ENCODE measurements at regions not wholly inside any gene's neighbourhood (a gene's known extent, or its start where the extent isn't known, plus 50 kb on each side); places are given as distances from the start of the nearest gene placed in this dataset.

DNA sequence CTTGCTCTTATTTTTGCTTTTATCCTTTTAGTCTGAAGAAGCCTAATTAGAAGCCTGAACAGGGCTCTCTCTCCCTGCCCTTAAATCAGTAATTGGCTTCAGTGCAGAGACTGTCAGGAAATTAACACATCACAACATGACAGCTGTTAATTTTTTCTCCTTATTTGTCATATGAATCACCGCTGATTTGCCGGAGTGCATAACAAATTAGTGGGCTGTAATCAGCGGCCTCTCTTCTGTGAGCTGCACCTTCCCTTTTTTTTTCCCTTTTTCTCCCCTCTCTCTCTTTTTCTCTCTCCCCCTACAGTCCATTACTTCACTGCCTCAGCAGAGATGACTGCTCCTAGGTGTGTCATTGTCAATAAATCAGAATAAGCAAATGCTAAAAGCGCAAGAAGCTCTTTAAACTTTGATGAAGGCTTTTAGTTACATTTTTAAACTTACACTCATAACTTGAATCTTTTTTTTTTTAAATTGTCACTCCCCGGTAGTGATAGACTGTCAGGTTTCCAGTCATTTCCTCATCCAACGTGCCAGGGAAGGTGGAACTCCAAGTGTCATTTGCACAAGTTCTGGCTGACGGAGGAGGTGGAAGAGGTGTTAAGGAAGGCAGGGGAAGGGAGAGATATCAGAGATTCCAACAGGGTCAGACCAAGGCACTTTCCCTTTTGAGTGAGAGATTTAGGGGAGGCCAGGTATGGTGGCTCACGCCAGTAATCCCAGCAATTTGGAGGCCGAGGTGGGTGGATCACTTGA is 197.1 kb upstream of the TSHZ3 start:
- H3K27me3 ChIP-seq (replicated peaks; ENCODE audit: control insufficient read depth, insufficient read depth, low read length, poor library complexity, severe bottlenecking): no peaks in the 10 kb centered on the region
- no peak for DNase-seq

DNA sequence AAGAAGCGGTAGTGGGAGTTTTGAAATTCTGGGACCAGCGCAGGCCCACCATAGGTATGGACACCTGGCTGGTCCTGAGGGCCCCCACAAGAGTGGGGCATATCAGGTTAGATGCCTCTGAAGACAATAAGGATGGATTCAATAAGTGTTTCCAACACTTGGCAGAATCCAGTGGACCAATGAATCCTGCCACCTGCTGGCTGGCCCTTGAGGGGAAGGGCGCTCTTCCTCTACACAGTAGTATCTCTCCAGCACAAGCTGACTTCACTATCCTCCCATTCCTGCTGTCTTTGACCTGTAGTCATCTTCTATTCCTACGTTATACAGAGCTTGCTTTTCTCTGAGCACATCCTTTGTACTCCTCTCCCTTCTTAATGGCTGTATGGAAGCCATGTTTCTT is 199.7 kb upstream of the TSHZ3 start:
- H3K9me3 ChIP-seq (ENCODE audit: control insufficient read depth, low read length): no peaks in the 10 kb centered on the region
- H3K36me3 ChIP-seq (ENCODE audit: control insufficient read depth, insufficient read depth, low read length): no peaks in the 10 kb centered on the region
- no peak overlapping the region for H3K27ac ChIP-seq (ENCODE audit: insufficient read depth, low read length, poor library complexity, severe bottlenecking)
- H3K27me3 ChIP-seq (replicated peaks; ENCODE audit: control insufficient read depth, insufficient read depth, low read length, poor library complexity, severe bottlenecking): no peaks in the 10 kb centered on the region
- H3K4me3 ChIP-seq (ENCODE audit: insufficient read depth, low read depth, low read length, poor library complexity, severe bottlenecking): no peak overlapping the region
- no peaks in the 10 kb centered on the region for H3K4me1 ChIP-seq (ENCODE audit: control insufficient read depth, insufficient read depth, low read length, poor library complexity, severe bottlenecking)
- no peak for DNase-seq

More for the DNA sequence above, 197.1 kb upstream of the TSHZ3 start:
- H3K27ac ChIP-seq (ENCODE audit: insufficient read depth, low read length, poor library complexity, severe bottlenecking): no peak overlapping the region
- H3K4me1 ChIP-seq (ENCODE audit: control insufficient read depth, insufficient read depth, low read length, poor library complexity, severe bottlenecking): no peaks in the 10 kb centered on the region
- no peaks in the 10 kb centered on the region for H3K36me3 ChIP-seq (ENCODE audit: control insufficient read depth, insufficient read depth, low read length)
- H3K4me3 ChIP-seq (ENCODE audit: insufficient read depth, low read depth, low read length, poor library complexity, severe bottlenecking): no peak overlapping the region
- H3K9me3 ChIP-seq (ENCODE audit: control insufficient read depth, low read length): no peaks in the 10 kb centered on the region

DNA sequence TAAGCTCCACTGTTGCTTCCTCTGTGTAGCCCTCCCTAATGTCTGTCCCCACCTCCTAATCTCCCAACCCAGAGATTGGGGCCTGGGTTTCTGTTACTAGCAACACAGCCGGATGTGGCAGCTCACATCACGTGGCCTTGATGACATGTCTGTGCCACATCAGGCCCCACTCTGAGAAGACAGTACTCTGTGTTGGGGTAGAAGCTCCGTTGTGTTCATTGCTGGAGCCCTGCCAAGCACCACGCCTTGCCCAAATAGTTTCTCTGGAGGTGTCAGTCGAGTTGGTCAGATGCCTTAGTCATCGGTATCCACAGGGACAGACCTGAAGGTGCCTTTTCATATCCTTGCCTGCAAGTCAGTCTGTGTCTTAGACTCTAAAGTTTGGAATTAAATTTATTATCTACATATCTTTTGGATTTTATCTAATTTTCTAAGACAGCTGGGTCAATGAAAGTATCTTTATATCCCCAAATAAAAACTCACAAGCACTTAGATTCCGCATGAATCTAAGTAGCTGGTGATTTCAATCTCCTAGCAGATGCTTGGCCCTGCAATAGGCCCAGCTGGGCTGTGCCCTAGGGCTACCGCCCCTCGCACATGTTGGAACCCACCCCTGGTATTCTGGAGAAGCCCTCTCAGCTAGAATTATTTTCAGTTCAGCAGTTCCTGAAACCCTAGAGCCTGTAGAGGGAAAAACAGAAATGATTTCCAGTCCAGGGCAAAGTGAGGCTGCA is 204.0 kb upstream of the TSHZ3 start:
- Histone ChIP-seq H3K4me1 (ENCODE audit: control insufficient read depth, insufficient read depth, low read length, poor library complexity, severe bottlenecking) (no peaks in the 10 kb centered on the region), H3K4me3 (ENCODE audit: insufficient read depth, low read depth, low read length, poor library complexity, severe bottlenecking) (no peak overlapping the region), H3K36me3 (ENCODE audit: control insufficient read depth, insufficient read depth, low read length) (no peaks in the 10 kb centered on the region), H3K27me3 (replicated peaks; ENCODE audit: control insufficient read depth, insufficient read depth, low read length, poor library complexity, severe bottlenecking) (no peaks in the 10 kb centered on the region), H3K27ac (ENCODE audit: insufficient read depth, low read length, poor library complexity, severe bottlenecking) (no peak overlapping the region), H3K9me3 (ENCODE audit: control insufficient read depth, low read length) (no peaks in the 10 kb centered on the region)
- DNase-seq: no peak

DNA sequence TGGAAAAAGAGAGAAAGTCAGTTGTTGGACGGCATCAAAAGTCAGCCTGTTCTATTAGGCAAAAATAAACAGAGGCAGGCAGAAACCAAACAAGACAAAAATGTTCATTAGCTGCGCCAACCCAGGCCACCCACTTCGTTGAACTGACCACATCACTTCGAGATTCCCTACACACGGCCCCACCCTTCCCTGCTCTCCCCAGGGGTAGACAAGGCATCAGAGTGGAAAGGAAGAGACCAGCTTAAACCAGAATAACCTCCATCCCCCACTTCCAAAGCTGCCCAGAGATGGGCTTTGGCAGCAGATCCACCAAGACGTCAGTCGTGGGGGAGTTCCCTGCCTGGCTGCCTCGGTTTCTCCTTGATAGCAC is 204.6 kb upstream of the TSHZ3 start:
- H3K27ac ChIP-seq (ENCODE audit: insufficient read depth, low read length, poor library complexity, severe bottlenecking): no peak overlapping the region
- H3K4me3 ChIP-seq (ENCODE audit: insufficient read depth, low read depth, low read length, poor library complexity, severe bottlenecking): no peak overlapping the region
- no peaks in the 10 kb centered on the region for H3K36me3 ChIP-seq (ENCODE audit: control insufficient read depth, insufficient read depth, low read length)
- no peaks in the 10 kb centered on the region for H3K27me3 ChIP-seq (replicated peaks; ENCODE audit: control insufficient read depth, insufficient read depth, low read length, poor library complexity, severe bottlenecking)
- DNase-seq: no peak
- H3K4me1 ChIP-seq (ENCODE audit: control insufficient read depth, insufficient read depth, low read length, poor library complexity, severe bottlenecking): no peaks in the 10 kb centered on the region
- no peaks in the 10 kb centered on the region for H3K9me3 ChIP-seq (ENCODE audit: control insufficient read depth, low read length)

DNA sequence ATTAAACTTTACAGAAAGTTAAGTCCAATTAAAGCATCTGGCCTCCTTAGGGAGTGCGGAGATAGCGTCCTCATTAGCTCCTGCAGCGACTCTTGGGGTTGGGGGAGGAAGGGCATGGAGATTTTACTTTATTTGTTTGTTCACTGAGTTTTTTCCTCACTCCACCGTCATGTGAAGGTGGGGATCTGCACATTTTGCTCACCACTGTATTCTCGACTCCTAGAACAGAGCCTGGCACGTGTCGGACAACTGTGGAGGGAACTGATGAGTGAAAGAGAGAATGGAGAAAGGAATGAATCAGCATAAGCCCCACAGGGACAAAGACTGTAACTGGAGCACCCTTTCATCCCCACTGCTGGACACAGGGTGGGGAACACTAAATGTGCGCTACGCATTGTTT is 205.1 kb upstream of the TSHZ3 start:
- H3K4me3 ChIP-seq (ENCODE audit: insufficient read depth, low read depth, low read length, poor library complexity, severe bottlenecking): no peak overlapping the region
- H3K9me3 ChIP-seq (ENCODE audit: control insufficient read depth, low read length): no peaks in the 10 kb centered on the region
- H3K4me1 ChIP-seq (ENCODE audit: control insufficient read depth, insufficient read depth, low read length, poor library complexity, severe bottlenecking): no peaks in the 10 kb centered on the region
- no peak for DNase-seq
- H3K27ac ChIP-seq (ENCODE audit: insufficient read depth, low read length, poor library complexity, severe bottlenecking): no peak overlapping the region
- no peaks in the 10 kb centered on the region for H3K27me3 ChIP-seq (replicated peaks; ENCODE audit: control insufficient read depth, insufficient read depth, low read length, poor library complexity, severe bottlenecking)
- no peaks in the 10 kb centered on the region for H3K36me3 ChIP-seq (ENCODE audit: control insufficient read depth, insufficient read depth, low read length)

DNA sequence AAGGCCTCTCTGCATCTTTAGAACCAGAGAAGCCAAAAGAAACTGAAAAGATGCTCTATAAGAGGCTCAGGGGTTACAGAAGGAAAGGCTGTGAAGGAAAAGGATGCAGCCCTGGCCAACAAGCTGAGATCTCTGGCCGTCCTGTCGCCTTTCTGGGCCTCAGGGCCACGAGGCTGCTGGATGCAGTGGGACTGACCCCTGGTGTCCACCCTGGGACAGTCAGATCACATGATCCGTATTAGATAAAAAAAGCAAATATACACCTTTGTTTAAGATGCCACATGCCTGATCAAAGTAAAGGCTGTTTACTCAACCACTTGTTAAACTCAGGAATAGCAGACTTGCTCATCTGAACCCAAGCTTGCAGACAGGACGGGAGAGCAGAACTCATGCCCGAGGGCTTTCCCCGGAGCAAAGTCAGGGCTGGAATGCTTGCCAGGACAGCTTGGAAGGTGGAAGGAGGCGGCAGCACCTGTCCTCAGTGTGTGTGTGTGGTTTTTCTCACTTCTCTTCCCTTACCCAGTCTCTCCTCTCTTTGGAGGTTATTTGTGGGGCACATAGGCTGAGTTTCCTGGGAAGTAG is 206.5 kb upstream of the TSHZ3 start:
- H3K27ac ChIP-seq (ENCODE audit: insufficient read depth, low read length, poor library complexity, severe bottlenecking): no peak overlapping the region
- no peaks in the 10 kb centered on the region for H3K36me3 ChIP-seq (ENCODE audit: control insufficient read depth, insufficient read depth, low read length)
- H3K27me3 ChIP-seq (replicated peaks; ENCODE audit: control insufficient read depth, insufficient read depth, low read length, poor library complexity, severe bottlenecking): no peaks in the 10 kb centered on the region
- DNase-seq: no peak
- H3K4me1 ChIP-seq (ENCODE audit: control insufficient read depth, insufficient read depth, low read length, poor library complexity, severe bottlenecking): no peaks in the 10 kb centered on the region
- no peaks in the 10 kb centered on the region for H3K9me3 ChIP-seq (ENCODE audit: control insufficient read depth, low read length)
- no peak overlapping the region for H3K4me3 ChIP-seq (ENCODE audit: insufficient read depth, low read depth, low read length, poor library complexity, severe bottlenecking)

DNA sequence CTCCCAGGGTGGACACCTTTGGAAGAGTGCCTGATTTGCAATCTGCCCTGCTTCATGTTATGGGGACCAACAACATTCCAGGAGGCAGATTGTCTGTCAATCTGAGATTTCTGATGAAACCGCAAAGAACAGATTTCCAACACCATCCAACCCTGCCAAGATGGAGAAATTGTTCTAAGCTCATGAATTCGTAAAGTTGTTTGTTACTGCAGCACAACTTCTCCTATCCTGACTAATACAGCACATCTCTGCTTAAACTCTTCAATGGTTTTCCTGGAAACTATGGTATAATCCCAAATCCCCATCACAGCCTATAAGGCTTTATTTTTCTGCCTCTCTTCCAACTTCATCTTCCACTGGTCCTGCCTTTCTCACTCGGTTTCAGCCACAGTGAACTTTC is 210.3 kb upstream of the TSHZ3 start:
- Histone ChIP-seq H3K4me3 (ENCODE audit: insufficient read depth, low read depth, low read length, poor library complexity, severe bottlenecking) (no peak overlapping the region), H3K27ac (ENCODE audit: insufficient read depth, low read length, poor library complexity, severe bottlenecking) (no peak overlapping the region), H3K36me3 (ENCODE audit: control insufficient read depth, insufficient read depth, low read length) (no peaks in the 10 kb centered on the region), H3K27me3 (replicated peaks; ENCODE audit: control insufficient read depth, insufficient read depth, low read length, poor library complexity, severe bottlenecking) (no peaks in the 10 kb centered on the region), H3K9me3 (ENCODE audit: control insufficient read depth, low read length) (no peaks in the 10 kb centered on the region), H3K4me1 (ENCODE audit: control insufficient read depth, insufficient read depth, low read length, poor library complexity, severe bottlenecking) (no peaks in the 10 kb centered on the region)
- DNase-seq: no peak

DNA sequence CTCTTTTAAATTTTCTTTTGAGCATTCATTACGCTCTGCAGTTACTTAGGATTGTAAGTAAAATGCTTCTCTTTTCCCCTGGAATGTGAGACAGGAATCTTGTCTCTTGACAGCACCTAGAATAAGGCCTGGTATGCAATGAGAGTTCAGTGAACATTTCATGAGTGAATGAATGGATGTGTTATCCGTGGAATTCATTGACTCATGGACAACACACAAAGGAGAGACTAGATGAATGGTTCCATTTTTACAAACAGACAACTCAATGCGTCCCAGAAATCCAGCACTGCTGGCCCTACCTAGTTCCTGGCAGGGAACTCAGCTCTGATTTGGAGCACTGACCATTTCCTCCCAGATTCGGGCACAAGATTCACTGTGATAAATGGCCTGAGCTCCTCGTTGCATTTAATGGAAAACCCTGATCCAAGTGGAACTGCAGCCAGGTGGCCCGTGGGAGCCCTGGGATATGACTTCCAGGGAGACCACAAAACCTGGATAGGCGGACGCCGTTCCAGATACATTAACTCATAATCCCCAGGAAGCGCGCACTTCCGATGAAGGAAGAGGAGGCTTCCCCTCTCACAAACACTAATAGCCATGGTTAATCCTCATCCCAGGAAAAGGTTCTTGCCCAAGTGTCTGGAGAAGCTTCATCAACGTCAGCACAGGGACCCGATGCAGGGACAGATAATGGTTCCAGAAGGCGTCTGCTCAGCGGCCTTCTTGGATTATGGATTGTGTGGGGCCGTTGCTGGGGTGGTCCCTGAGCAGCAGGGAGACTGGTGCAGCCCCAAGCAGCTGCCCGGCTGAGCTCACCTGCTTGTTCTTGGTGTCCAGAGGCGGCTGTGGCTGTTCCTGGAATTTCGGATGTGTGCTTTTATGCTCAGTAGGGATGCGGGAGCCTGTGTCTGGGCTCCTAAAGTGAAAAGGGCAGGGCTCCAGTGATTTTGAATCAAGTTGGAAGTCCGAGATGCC is 211.1 kb upstream of the TSHZ3 start:
- Histone ChIP-seq H3K4me3 (ENCODE audit: insufficient read depth, low read depth, low read length, poor library complexity, severe bottlenecking) (no peak overlapping the region), H3K27me3 (replicated peaks; ENCODE audit: control insufficient read depth, insufficient read depth, low read length, poor library complexity, severe bottlenecking) (no peaks in the 10 kb centered on the region), H3K9me3 (ENCODE audit: control insufficient read depth, low read length) (no peaks in the 10 kb centered on the region), H3K36me3 (ENCODE audit: control insufficient read depth, insufficient read depth, low read length) (no peaks in the 10 kb centered on the region), H3K27ac (ENCODE audit: insufficient read depth, low read length, poor library complexity, severe bottlenecking) (no peak overlapping the region), H3K4me1 (ENCODE audit: control insufficient read depth, insufficient read depth, low read length, poor library complexity, severe bottlenecking) (no peaks in the 10 kb centered on the region)
- no peak for DNase-seq

DNA sequence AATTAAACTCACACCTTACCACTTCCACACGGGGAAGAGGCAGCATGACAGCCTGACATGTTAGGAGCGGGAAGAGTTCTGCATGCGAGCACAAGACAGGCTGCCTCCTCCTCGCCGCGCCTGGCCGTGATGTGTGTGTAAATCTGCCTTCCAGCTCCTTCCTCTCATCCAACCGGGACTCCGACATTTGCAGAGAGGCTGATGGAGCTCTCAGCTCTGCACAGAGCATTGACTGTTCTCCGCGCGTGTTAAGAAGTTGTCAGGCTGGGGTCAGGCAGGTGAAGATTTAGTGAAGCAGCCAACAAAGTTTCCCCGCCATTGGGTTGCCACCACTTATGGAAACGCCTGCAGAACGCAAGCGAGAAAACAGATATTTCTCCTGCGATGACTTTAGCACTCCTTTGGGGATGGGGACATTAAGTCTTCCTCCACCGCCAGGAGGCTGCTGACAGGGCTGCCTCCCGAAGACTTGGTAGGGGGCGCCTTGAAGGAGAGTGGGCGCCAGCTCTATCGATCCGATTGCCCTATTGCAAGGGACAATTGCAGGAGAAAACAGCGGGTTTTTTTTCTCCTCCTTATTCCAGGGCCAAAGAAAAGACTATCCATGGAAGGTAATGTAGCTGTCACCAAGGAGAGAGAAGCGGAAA is 213.9 kb upstream of the TSHZ3 start:
- Histone ChIP-seq H3K4me3 (ENCODE audit: insufficient read depth, low read depth, low read length, poor library complexity, severe bottlenecking) (no peak overlapping the region), H3K9me3 (ENCODE audit: control insufficient read depth, low read length) (no peaks in the 10 kb centered on the region), H3K27me3 (replicated peaks; ENCODE audit: control insufficient read depth, insufficient read depth, low read length, poor library complexity, severe bottlenecking) (no peaks in the 10 kb centered on the region), H3K27ac (ENCODE audit: insufficient read depth, low read length, poor library complexity, severe bottlenecking) (no peak overlapping the region), H3K36me3 (ENCODE audit: control insufficient read depth, insufficient read depth, low read length) (no peaks in the 10 kb centered on the region), H3K4me1 (ENCODE audit: control insufficient read depth, insufficient read depth, low read length, poor library complexity, severe bottlenecking) (no peaks in the 10 kb centered on the region)
- no peak for DNase-seq

Data from effector memory CD4-positive, alpha-beta T cell (primary cell).